ENCODE measurements at regions not wholly inside any gene's neighbourhood (a gene's known extent, or its start where the extent isn't known, plus 50 kb on each side); places are given as distances from the start of the nearest gene placed in this dataset.
"Not testable (repeated sequence)": the region's sequence is repeated elsewhere in the genome, so short reads cannot be mapped to it uniquely, and the experiment has no call there.

- DNase-seq (ENCODE audit: low read depth) = no peak
These were observed 186.5 kb upstream of the COPS8 start for GRCh38 chr2:236899146-236899545.

DNA sequence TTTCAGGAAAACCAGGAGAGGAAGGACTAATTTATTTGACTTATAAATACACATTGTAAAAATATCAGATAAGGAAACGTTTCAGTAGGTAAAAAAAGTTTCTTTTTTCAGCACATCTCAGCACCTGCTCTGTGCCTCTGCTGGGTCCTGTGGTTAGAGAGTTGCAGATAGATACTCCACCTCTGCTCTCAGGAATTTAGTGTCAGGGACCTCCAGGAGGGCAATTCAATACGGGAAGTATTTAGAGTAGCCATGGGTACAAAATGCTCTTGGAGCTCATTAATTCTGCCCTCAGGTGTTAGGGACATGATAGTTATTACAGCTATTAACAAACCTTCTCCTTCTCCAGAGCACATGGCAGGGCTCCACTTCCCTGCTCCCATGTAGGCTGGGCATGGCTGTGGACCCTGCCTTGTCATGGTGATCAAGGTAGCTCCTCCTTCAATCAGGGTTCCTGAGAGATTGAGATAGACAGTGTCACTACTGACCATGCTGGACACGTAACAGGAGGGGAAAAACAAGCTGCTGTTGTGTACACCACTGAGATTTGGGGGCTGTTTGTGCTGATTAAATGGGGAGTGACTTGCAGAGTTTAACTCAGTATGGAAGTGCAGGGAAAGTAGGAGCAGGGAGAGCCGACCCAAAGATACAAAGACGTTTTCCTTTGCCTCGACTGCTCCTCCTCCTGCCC lies 185.6 kb upstream of the COPS8 start:
- no peak for DNase-seq (ENCODE audit: low read depth)

DNA sequence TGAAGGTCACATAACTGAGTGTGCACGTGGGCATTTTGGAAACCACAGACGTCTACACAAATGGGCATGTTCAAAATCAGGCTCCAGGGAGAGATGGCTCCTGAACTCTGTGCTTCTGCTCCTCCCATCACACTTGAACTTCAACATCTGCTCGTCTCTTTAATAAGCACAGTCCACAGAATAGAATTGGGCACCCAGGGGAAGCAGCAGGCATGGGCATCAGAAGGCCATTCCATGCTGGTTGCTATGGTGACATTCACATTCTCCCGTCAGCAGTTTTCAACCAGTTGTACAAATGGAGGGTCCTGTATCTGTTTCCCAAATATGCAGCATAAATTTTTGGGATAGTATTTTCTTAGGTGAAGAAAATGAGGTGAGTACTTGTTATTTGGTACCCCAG lies 183.7 kb upstream of the COPS8 start:
- no peak for DNase-seq (ENCODE audit: low read depth)

DNA sequence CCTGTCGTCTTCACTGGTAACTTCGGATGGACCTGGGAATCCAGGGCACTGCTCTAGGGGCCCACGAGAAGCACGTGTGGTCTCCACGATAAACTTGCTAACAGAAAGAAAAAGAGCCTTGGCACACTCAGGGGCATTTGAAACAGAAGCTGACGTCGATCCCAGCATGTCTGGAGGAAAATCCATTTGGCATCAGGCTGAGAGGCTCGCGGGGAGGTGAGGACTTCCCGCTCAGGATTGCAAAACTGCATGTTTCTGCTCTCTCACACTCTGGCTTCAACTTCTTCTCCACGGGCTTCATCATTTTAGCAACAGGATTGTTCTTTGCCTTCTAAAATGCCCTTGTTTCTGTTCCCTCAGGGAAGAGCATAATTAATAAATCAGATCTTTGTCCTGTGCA lies 181.7 kb upstream of the COPS8 start:
- DNase-seq (ENCODE audit: low read depth) = no peak

DNA sequence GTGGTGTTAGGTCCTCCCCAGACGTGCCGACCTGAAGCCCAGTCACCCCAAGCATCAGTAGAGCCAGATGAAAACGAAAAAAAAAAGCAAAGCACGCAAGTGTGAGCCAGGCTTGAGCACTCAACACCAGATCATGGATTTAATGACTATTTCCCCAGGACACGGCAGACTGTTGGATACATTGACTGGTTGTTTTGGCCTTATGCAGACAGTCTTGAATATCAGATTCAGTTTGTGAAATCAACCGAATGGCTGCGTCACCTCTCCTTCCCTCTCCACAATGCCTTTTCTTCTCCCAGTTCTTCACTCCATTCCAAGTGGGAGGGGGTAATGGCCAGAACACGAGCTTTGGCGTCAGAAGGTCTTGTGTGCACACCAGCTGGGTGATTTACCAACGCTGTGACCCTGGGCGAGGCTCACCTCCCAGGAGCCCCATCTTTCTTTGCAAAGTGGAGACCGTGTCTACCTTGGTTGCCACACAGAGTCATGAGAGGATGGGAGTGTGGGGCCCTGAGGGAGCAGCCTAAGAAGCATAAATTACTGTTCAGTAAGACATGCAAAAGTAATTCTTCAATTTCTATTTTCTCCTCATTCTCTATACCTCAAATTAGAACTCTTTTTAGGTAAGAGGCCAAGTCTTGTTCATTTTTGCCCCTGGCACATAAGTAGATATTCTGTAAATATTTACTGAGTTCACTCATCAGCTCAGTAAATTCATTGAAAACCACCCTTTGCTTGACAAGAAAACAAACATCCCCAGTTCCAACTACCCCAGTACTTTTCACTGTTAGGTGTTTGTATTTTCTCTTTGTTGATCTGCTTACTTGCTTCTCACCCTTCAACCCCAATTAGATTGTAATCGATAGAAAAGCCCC lies 181.1 kb upstream of the COPS8 start:
- no peak for DNase-seq (ENCODE audit: low read depth)

GRCh38 chr2:236905976-236906375 lies 179.7 kb upstream of the COPS8 start:
- no peak for DNase-seq (ENCODE audit: low read depth)

- DNase-seq (ENCODE audit: low read depth) = no peak
These were observed 177.1 kb upstream of the COPS8 start for GRCh38 chr2:236908439-236909192.

DNA sequence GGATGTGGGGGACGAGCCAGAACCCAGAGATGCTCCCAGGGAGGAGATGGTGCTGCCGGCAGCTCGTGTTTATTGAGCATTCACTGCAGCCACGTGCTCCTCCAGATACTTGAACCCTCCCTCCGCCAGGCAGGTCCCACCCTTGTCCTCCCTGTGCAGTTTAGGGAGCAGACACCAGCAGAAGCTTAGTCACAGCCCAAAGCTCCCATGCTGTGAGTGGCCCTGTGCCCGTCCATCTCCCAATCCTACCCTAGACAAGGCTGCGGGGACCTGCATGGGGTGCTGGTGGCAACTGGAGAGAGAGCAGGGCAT lies 176.5 kb upstream of the COPS8 start:
- no peak for DNase-seq (ENCODE audit: low read depth)

DNA sequence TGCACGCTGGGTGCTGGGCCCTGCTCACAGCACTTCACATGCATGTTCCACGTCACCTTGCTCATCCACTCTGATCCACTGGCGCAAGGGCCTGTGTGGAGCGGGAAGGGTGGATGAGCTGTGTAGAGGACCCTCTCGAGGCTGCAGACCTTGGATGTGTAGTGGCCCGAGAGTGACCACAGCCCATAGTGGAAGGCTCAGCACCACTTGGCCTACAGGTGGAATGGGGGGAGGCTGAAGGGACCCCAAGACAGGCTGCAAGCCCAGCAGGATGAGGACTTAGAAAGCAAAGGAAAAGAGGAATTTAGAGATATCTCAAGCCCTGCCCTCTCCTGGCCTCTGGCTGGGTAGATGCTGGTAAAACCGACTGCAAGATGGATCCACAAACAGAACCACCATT lies 175.9 kb upstream of the COPS8 start:
- DNase-seq (ENCODE audit: low read depth) = no peak

DNA sequence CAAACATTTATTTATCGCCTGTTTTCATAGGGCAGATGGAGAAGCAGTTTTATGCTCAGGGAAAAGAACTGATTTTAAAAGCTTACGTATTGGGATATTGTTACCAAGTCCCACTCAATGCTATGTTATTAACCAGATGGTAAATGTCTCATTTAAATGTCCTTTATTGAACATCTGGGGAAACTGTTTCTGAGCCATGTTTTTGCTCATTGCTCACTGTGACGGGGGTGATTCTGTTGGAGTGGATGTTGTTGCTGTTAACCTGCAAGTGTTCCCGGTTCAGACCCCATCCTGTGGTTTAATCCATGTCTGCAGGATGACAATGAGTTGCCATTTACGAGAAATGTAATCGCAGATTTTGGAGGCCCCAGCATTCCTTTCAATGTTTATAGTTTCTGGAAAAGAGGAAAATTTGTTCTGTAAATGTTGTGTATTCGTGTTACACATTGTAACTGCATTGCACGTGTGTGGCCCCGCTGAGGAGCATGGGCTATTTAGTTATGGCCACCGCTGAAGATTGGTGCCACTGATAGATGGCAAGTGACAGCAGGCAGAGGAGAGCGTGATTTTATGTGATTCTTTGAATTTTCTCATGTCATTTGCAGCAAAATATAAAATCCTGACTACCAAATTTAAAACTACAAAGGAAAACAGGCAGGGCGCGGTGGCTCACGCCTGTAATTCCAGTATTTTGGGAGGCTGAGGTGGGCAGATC lies 174.8 kb upstream of the COPS8 start:
- DNase-seq (ENCODE audit: low read depth) = no peak

DNA sequence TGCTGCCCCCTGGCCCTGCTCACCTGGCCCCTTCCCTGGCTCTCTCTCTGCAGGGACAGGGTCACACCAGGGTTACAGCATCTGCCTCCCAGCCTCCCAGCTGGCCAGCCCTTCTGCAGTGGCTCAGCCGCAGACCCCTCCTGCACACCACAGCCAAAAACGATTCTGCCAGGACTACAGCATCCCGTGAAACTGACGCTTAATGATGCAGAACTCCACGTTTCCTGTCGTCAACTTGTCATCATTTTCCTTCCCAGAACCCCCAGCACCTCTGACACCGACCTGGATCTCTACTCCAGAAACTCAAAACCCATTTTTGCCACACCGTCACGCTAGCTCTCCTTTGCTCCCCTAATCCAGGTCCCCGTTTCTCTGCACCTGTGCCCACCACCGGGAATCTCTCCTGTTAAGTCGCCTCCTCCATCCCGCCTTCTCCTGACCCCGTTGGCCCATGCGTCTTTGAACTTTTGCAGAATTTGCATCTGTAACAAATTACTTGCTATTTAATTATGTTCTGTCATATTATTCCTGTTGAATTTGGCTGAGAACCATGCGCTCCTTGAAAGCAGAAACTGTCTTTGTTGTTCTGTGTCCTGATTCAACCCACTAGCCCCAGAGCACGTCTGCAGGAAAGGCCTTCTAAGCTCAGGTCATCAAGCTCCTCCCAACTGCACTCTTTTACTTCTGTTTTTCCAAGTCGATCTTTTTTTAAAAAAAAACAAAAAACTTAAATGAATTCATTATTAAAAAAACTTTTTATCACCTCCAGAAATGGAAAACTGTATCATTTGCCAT lies 173.2 kb upstream of the COPS8 start:
- DNase-seq (ENCODE audit: low read depth) = no peak

DNA sequence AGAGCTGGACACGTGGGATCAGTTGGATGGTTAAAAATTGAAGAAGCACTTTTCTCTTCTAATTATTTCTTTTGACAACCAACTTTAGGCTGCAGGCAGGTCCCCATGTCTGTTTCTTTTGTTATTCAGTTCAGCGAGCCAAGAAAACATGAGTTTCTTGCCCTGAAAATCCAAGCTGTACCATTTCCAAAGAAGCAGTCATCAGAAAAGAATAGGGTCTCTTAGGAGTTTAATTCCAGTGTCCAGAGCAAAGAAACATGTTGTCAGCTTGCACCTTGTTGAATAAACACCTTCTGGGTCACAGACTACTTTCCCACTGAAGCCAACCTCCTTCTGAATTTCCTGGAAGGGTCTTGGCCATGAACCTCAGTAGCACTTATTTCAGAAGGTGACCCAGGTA lies 170.5 kb upstream of the COPS8 start:
- DNase-seq (ENCODE audit: low read depth) = no peak

DNA sequence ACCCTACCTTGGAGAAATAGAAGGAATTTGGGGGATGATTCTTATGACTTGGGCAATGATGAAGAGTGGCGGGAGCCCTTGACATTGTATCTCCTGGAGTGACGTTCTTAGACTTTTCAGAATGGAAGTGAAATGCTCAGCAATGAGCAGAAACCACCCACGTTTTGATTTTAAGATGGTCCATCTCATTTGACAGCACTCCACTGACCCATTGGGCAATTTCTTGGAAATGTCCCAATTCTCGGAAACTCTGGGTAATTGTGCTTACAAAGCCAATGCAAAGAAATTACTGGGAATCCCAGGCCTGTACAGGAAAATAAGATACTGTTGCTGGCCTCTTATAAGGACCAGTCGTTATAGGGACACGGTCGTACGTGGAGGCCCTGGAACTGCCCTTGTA lies 170.0 kb upstream of the COPS8 start:
- no peak for DNase-seq (ENCODE audit: low read depth)

- DNase-seq (ENCODE audit: low read depth) = no peak
These were observed 169.5 kb upstream of the COPS8 start for GRCh38 chr2:236916181-236916580.

DNA sequence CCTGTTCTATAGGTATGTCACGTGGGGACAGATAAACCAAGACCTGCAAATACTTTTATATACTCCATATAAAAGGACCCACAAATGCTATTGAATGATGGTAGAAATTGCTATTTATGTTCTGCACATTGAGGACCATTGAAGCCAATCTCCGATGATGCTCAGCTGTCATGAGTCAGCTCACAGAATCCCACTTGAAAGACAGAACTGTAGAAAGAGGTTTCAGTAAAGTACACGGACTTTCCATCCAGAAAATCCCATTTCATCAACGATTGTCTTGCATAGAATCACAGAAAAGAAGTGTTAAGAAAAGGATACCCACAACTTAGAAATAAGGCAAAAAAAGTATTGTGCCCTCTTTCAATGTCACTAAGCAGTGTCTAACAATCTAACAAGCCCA lies 169.0 kb upstream of the COPS8 start:
- DNase-seq (ENCODE audit: low read depth) = no peak

GRCh38 chr2:236917164-236917563 lies 168.5 kb upstream of the COPS8 start:
- no peak for DNase-seq (ENCODE audit: low read depth)

GRCh38 chr2:236918545-236918944 lies 167.1 kb upstream of the COPS8 start:
- no peak for DNase-seq (ENCODE audit: low read depth)

DNA sequence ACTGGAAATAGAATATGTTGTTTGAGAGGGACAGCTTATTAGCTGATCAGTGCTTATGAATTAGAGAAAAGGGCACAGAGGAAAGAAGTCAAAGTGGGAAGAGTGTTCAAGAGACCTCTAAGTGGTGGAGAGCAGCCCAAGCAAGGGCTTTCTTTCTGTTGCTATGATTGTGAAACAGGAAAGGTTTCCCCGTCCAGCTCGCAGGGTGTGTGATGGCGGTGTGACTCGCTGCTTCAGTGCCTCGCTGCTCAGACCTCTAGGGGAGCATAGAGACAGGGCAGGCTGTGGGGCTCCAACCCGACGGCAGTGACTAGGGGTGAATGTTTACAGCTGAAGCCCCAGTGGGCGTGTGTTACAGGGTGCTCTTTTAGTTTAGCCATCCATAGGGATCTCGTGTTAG lies 166.5 kb upstream of the COPS8 start:
- DNase-seq (ENCODE audit: low read depth) = no peak

- not testable (repeated sequence) for DNase-seq (ENCODE audit: low read depth)
These were observed 165.8 kb upstream of the COPS8 start for GRCh38 chr2:236919801-236920379.

DNA sequence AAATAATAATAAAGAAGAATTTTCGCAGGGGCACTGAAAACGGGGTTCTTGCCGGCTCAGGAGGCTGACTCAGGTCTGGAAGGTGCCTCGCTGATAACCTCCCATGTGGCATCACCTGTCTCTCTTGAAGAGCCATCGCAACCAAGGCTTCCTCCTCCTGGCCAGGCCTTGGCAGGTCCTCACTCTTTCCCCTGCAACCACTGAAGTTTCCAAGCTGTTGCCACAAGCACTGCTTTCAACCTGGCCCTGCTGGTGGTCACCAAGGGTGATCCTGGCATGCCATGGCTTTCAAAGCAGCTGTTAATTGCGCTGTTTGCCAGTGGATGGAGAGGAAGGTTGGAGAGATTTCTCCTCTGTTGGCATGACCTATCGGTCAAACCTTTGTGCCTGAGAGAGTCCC lies 163.6 kb upstream of the COPS8 start:
- no peak for DNase-seq (ENCODE audit: low read depth)

GRCh38 chr2:236928380-236929037 lies 157.2 kb upstream of the COPS8 start:
- DNase-seq (ENCODE audit: low read depth) = no peak
